ENCODE measurements at regions not wholly inside any gene's neighbourhood (a gene's known extent, or its start where the extent isn't known, plus 50 kb on each side); places are given as distances from the start of the nearest gene placed in this dataset.

- Histone ChIP-seq H3K27ac (replicated peaks in 1 of 4) (no peak overlapping the region), H3K27me3 (no peaks in the 10 kb centered on the region), H3K36me3 (peaks cover 12 to 83% (median 56%) of the 10 kb centered on the region in 4 donors), H3K4me1 (no peaks in the 10 kb centered on the region), H3K9me3 (peaks cover 0 to 7% (median 5%) of the 10 kb centered on the region in 4 donors), H3K4me3 (no peak overlapping the region)
- intact Hi-C loops (cut with DNase I): no loop called here
- no peak for TF ChIP-seq POLR2A (IDR thresholded peaks at IDR 0.05; ENCODE audit: low read depth)
- TF ChIP-seq EP300 (IDR thresholded peaks at IDR 0.05): no peak
- TF ChIP-seq CTCF (IDR thresholded peaks at IDR 0.05): no peak
- TF ChIP-seq POLR2AphosphoS5 (IDR thresholded peaks at IDR 0.05): no peak
- WGBS: 82% methylated on average over 8 of the region's 8 CpGs
- no peak for DNase-seq (ENCODE audit: extremely low spot score)
Measured at GRCh38 chr1:178020968-178021640, 51.2 kb upstream of the SEC16B start.

- Histone ChIP-seq H3K27me3 (no peaks in the 10 kb centered on the region), H3K4me3 (no peak overlapping the region), H3K27ac (replicated peaks in 1 of 4) (no peak overlapping the region), H3K4me1 (no peaks in the 10 kb centered on the region), H3K36me3 (peaks cover 12 to 79% (median 53%) of the 10 kb centered on the region in 4 donors), H3K9me3 (peaks cover 0 to 7% (median 5%) of the 10 kb centered on the region in 4 donors)
- no peak for DNase-seq (ENCODE audit: extremely low spot score)
- intact Hi-C loops (cut with DNase I): no loop called here
- WGBS: 78% methylated on average over 4 of the region's 4 CpGs
- TF ChIP-seq CTCF (IDR thresholded peaks at IDR 0.05) (no peak), POLR2A (IDR thresholded peaks at IDR 0.05; ENCODE audit: low read depth) (no peak), EP300 (IDR thresholded peaks at IDR 0.05) (no peak), POLR2AphosphoS5 (IDR thresholded peaks at IDR 0.05) (no peak)
Measured at GRCh38 chr1:178021950-178022349, 52.1 kb upstream of the SEC16B start.

- no peak for TF ChIP-seq EP300 (IDR thresholded peaks at IDR 0.05)
- TF ChIP-seq CTCF (IDR thresholded peaks at IDR 0.05): no peak
- TF ChIP-seq POLR2A (IDR thresholded peaks at IDR 0.05; ENCODE audit: low read depth): no peak
- TF ChIP-seq POLR2AphosphoS5 (IDR thresholded peaks at IDR 0.05): no peak
- H3K27ac ChIP-seq (replicated peaks in 1 of 4): no peak overlapping the region
- no peak overlapping the region for H3K4me3 ChIP-seq
- no peaks in the 10 kb centered on the region for H3K4me1 ChIP-seq
- WGBS: 93% methylated on average over 2 of the region's 2 CpGs
- peaks cover 12 to 70% (median 48%) of the 10 kb centered on the region in 4 donors for H3K36me3 ChIP-seq
- H3K27me3 ChIP-seq: no peaks in the 10 kb centered on the region
- H3K9me3 ChIP-seq: no peaks in the 10 kb centered on the region
- intact Hi-C loops (cut with DNase I): no loop called here
- no peak for DNase-seq (ENCODE audit: extremely low spot score)
Measured at GRCh38 chr1:178023181-178023618, 53.3 kb upstream of the SEC16B start.

GRCh38 chr1:178024504-178024903 lies 54.6 kb upstream of the SEC16B start:
- no peak overlapping the region for H3K27ac ChIP-seq (replicated peaks in 1 of 4)
- 100% methylated on average over 3 of the region's 3 CpGs for WGBS
- H3K4me3 ChIP-seq: no peak overlapping the region
- no peak for TF ChIP-seq EP300 (IDR thresholded peaks at IDR 0.05)
- TF ChIP-seq CTCF (IDR thresholded peaks at IDR 0.05): no peak
- TF ChIP-seq POLR2A (IDR thresholded peaks at IDR 0.05; ENCODE audit: low read depth): no peak
- TF ChIP-seq POLR2AphosphoS5 (IDR thresholded peaks at IDR 0.05): no peak
- no peaks in the 10 kb centered on the region for H3K9me3 ChIP-seq
- no peaks in the 10 kb centered on the region for H3K4me1 ChIP-seq
- intact Hi-C loops (cut with DNase I): no loop called here
- no peaks in the 10 kb centered on the region for H3K27me3 ChIP-seq
- no peak for DNase-seq (ENCODE audit: extremely low spot score)
- peaks cover 12 to 61% (median 42%) of the 10 kb centered on the region in 4 donors for H3K36me3 ChIP-seq
